Astrocyte (in vitro differentiated cells and primary cell): ENCODE measurements at regions not wholly inside any gene's neighbourhood (a gene's known extent, or its start where the extent isn't known, plus 50 kb on each side); places are given as distances from the start of the nearest gene placed in this dataset.

ENCODE experiments used
- DNase-seq: peaks from one replicate; pipeline ENCODE4 v3.0.0-alpha.2; 2010; ENCODE audit warnings: low read depth
- FAIRE-seq: peaks from 2 replicates; lab custom pipeline; 2011; peaks lifted over from hg19 to GRCh38; lab: Jason Lieb, UNC
- H2AFZ ChIP-seq: 2 replicates; pipeline ENCODE4 v1.6.0; 2012; ENCODE audit warnings: low read depth, low read length, inconsistent platforms
- H3K27ac ChIP-seq: 2 replicates; pipeline ENCODE4 v1.5.1; 2011; ENCODE audit warnings: low read depth, low read length, inconsistent platforms
- H3K27me3 ChIP-seq: 2 replicates; pipeline ENCODE4 v1.6.0; 2011; ENCODE audit warnings: low read length, inconsistent platforms; ENCODE audit not compliant: insufficient read depth
- H3K36me3 ChIP-seq: 2 replicates; pipeline ENCODE4 v1.5.1; 2011; ENCODE audit warnings: low read length, inconsistent platforms; ENCODE audit not compliant: insufficient read depth
- H3K4me1 ChIP-seq: 2 replicates; pipeline ENCODE4 v1.5.1; 2011; ENCODE audit warnings: low read length, inconsistent platforms; ENCODE audit not compliant: insufficient read depth
- H3K4me2 ChIP-seq: 2 replicates; pipeline ENCODE4 v1.6.0; 2012; ENCODE audit warnings: low read length, inconsistent platforms
- H3K4me3 ChIP-seq: 2 replicates; pipeline ENCODE4 v1.5.1; 2011; ENCODE audit warnings: low read depth, mild to moderate bottlenecking, low read length, inconsistent platforms; ENCODE audit not compliant: insufficient read depth
- H3K79me2 ChIP-seq: 2 replicates; pipeline ENCODE4 v1.6.0; 2012; ENCODE audit warnings: mild to moderate bottlenecking, low read length, inconsistent platforms; ENCODE audit not compliant: insufficient read depth
- H3K9ac ChIP-seq: 2 replicates; pipeline ENCODE4 v1.6.0; 2012; ENCODE audit warnings: mild to moderate bottlenecking, low read length, inconsistent platforms
- H3K9me3 ChIP-seq: 2 replicates; pipeline ENCODE4 v1.5.1; 2012; ENCODE audit warnings: low read depth, mild to moderate bottlenecking, low read length, inconsistent platforms; ENCODE audit not compliant: insufficient read depth
- H4K20me1 ChIP-seq: 2 replicates; pipeline ENCODE4 v1.6.0; 2012; ENCODE audit warnings: low read length, inconsistent platforms; ENCODE audit not compliant: insufficient read depth
- H3K27ac Mint-ChIP-seq: one replicate; pipeline ENCODE4 v1.8.0; 2021; ENCODE audit warnings: mild to moderate bottlenecking, mixed read lengths; ENCODE audit not compliant: unreplicated experiment
- H3K27me3 Mint-ChIP-seq: one replicate; pipeline ENCODE4 v1.8.0; 2021; ENCODE audit warnings: low read depth, mixed read lengths; ENCODE audit not compliant: unreplicated experiment
- H3K36me3 Mint-ChIP-seq: one replicate; pipeline ENCODE4 v1.8.0; 2021; ENCODE audit warnings: low read depth, mixed read lengths; ENCODE audit not compliant: unreplicated experiment
- H3K4me1 Mint-ChIP-seq: one replicate; pipeline ENCODE4 v1.8.0; 2021; ENCODE audit warnings: low read depth, mixed read lengths; ENCODE audit not compliant: unreplicated experiment
- H3K4me3 Mint-ChIP-seq: one replicate; pipeline ENCODE4 v1.8.0; 2021; ENCODE audit warnings: mild to moderate bottlenecking, moderate library complexity, mixed read lengths; ENCODE audit not compliant: unreplicated experiment
- H3K9me3 Mint-ChIP-seq: one replicate; pipeline ENCODE4 v1.8.0; 2021; ENCODE audit warnings: mild to moderate bottlenecking, mixed read lengths; ENCODE audit not compliant: unreplicated experiment
- EZH2 ChIP-seq: IDR thresholded peaks from 2 replicates; pipeline ENCODE4 v1.6.1; 2012; ENCODE audit warnings: mild to moderate bottlenecking, low read length, inconsistent platforms; ENCODE audit not compliant: insufficient read depth
- TF ChIP-seq, protein P1 (sequence below): IDR thresholded peaks from 2 replicates; pipeline ENCODE4 v1.5.1; 2011; ENCODE audit warnings: low read depth, mild to moderate bottlenecking, inconsistent platforms, low read length, moderate library complexity; ENCODE audit not compliant: insufficient read depth

DNA sequence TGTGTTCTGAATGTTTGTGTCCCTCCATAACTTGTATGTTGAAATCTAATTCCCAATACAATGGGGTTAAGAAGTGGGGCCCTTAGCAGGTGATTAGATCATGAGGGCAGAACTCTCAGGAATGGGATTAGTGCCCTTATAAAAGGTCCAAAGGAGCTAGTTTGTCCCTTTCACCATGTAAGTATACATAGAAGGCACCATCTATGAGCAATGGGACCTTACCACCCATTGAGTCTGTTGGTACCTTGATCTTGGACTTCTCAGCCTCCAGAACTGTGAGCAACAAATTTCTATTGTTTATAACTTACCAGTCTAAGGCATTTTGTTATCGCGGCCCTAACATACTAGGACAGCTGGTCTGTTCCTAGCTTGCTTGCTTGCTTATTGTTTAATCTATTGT is 106.3 kb downstream of the MYCN start:
- H3K27ac Mint-ChIP-seq: no peak overlapping the region
- DNase-seq (no peak), FAIRE-seq (no peak)
- H3K4me1 ChIP-seq: no peaks in the 10 kb centered on the region
- TF ChIP-seq, protein P1, sequence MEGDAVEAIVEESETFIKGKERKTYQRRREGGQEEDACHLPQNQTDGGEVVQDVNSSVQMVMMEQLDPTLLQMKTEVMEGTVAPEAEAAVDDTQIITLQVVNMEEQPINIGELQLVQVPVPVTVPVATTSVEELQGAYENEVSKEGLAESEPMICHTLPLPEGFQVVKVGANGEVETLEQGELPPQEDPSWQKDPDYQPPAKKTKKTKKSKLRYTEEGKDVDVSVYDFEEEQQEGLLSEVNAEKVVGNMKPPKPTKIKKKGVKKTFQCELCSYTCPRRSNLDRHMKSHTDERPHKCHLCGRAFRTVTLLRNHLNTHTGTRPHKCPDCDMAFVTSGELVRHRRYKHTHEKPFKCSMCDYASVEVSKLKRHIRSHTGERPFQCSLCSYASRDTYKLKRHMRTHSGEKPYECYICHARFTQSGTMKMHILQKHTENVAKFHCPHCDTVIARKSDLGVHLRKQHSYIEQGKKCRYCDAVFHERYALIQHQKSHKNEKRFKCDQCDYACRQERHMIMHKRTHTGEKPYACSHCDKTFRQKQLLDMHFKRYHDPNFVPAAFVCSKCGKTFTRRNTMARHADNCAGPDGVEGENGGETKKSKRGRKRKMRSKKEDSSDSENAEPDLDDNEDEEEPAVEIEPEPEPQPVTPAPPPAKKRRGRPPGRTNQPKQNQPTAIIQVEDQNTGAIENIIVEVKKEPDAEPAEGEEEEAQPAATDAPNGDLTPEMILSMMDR: no peak
- no peak for TF ChIP-seq EZH2
- no peaks in the 10 kb centered on the region for H3K36me3 Mint-ChIP-seq
- no peak overlapping the region for H3K4me2 ChIP-seq
- H3K9ac ChIP-seq: no peak overlapping the region
- H3K4me3 Mint-ChIP-seq: no peak overlapping the region
- H3K9me3 ChIP-seq: peaks cover 6% of the 10 kb centered on the region
- H2AFZ ChIP-seq: no peak overlapping the region
- H3K27me3 Mint-ChIP-seq: peaks cover 2% of the 10 kb centered on the region
- H3K9me3 Mint-ChIP-seq: peaks cover under 1% of the 10 kb centered on the region
- H3K27me3 ChIP-seq: no peaks in the 10 kb centered on the region
- no peak overlapping the region for H3K4me3 ChIP-seq
- no peaks in the 10 kb centered on the region for H4K20me1 ChIP-seq
- no peaks in the 10 kb centered on the region for H3K36me3 ChIP-seq
- H3K27ac ChIP-seq: no peak overlapping the region
- no peaks in the 10 kb centered on the region for H3K79me2 ChIP-seq
- H3K4me1 Mint-ChIP-seq: no peaks in the 10 kb centered on the region

DNA sequence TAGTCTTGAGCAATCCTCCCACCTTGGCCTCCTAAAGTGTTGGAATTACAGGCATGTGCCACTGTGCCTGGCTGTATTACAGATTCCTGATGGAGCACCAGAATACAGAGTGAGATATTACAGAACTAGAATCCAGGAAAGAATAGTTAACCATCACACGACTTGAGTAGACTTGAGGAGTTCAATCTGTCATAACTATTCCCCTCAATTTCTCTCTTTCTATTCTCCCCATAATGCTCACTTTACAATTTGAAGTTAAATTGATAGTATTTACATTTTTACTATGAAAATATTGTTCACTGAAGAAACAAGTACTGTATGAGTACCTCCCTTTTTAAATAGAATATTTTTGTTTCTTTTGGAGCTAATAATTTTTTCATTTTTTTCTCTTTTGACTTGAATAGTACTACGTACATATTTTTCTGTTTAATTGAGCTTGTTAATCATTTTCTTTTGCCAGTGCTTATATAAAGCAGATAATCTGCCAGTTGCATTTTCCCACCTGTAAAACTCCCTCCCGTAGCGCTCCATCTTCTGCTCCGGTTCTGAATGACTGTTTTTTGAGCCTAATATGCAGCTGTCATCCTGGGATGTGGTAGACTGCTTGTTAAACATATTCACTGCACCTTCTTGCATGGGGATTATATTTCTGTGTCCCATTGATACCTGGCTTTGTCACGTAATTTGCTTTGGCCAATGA is 105.5 kb downstream of the MYCN start:
- peaks cover 6% of the 10 kb centered on the region for H3K9me3 ChIP-seq
- Mint-ChIP-seq H3K4me1 (no peaks in the 10 kb centered on the region), H3K4me3 (no peak overlapping the region), H3K36me3 (peaks cover 2% of the 10 kb centered on the region), H3K27me3 (peaks cover 6% of the 10 kb centered on the region), H3K27ac (no peak overlapping the region), H3K9me3 (peaks cover 2% of the 10 kb centered on the region)
- no peak overlapping the region for H3K4me2 ChIP-seq
- DNase-seq (no peak), FAIRE-seq (no peak)
- no peaks in the 10 kb centered on the region for H3K4me1 ChIP-seq
- no peaks in the 10 kb centered on the region for H3K36me3 ChIP-seq
- no peak overlapping the region for H2AFZ ChIP-seq
- TF ChIP-seq, protein P1: no peak
- TF ChIP-seq EZH2: no peak
- no peak overlapping the region for H3K9ac ChIP-seq
- no peak overlapping the region for H3K27ac ChIP-seq
- no peaks in the 10 kb centered on the region for H4K20me1 ChIP-seq
- H3K4me3 ChIP-seq: no peak overlapping the region
- no peaks in the 10 kb centered on the region for H3K27me3 ChIP-seq
- H3K79me2 ChIP-seq: no peaks in the 10 kb centered on the region

DNA sequence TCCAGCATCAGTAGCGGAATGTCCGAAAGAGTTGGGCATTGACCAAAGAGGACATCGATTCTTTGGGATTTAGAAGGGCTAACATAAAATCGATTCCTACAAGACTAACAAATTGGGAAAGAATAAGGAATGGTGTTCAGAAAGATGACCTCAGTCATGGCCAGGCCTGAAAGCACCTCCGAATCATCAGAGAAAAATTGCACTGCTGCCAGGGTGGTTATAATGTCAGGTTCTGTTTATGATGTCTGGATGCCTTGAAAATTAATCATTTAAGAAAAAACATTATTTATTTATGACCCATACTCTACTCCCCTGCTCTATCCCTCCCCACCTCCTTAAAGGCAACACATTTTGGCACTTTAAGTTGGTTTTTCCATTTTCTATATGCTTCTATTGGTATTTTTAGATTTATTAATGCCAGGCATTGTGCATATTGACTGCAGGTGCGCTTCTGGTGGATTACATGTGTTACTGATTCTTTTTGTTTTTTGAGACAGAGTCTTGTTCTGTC is 104.7 kb downstream of the MYCN start:
- H3K9ac ChIP-seq: no peak overlapping the region
- Mint-ChIP-seq H3K27ac (no peak overlapping the region), H3K4me3 (no peak overlapping the region), H3K36me3 (peaks cover 2% of the 10 kb centered on the region), H3K27me3 (peaks cover 8% of the 10 kb centered on the region), H3K4me1 (no peaks in the 10 kb centered on the region), H3K9me3 (peaks cover 4% of the 10 kb centered on the region)
- no peaks in the 10 kb centered on the region for H3K4me1 ChIP-seq
- TF ChIP-seq, protein P1: no peak
- TF ChIP-seq EZH2: no peak
- H3K79me2 ChIP-seq: no peaks in the 10 kb centered on the region
- H3K4me3 ChIP-seq: no peak overlapping the region
- H3K9me3 ChIP-seq: peaks cover 3% of the 10 kb centered on the region
- no peak overlapping the region for H2AFZ ChIP-seq
- DNase-seq: no peak
- FAIRE-seq: no peak
- H3K27ac ChIP-seq: no peak overlapping the region
- no peaks in the 10 kb centered on the region for H3K36me3 ChIP-seq
- H4K20me1 ChIP-seq: no peaks in the 10 kb centered on the region
- H3K4me2 ChIP-seq: no peak overlapping the region
- H3K27me3 ChIP-seq: no peaks in the 10 kb centered on the region
